ENCODE measurements at regions not wholly inside any gene's neighbourhood (a gene's known extent, or its start where the extent isn't known, plus 50 kb on each side); places are given as distances from the start of the nearest gene placed in this dataset.

GRCh38 chr2:223311889-223312680 is 260.1 kb downstream of the KCNE4 start:
- TF ChIP-seq EP300 (IDR thresholded peaks at IDR 0.05), result no peak
- no peak for TF ChIP-seq CTCF (IDR thresholded peaks at IDR 0.05)
- no peak for TF ChIP-seq POLR2A (IDR thresholded peaks at IDR 0.05)
- TF ChIP-seq POLR2AphosphoS5 (IDR thresholded peaks at IDR 0.05), result no peak
- no peak for ATAC-seq
- H3K4me1 ChIP-seq, result peaks cover 0 to 14% (median 0%) of the 10 kb centered on the region in 3 donors
- H3K27me3 ChIP-seq, result no peaks in the 10 kb centered on the region
- no peaks in the 10 kb centered on the region for H3K9me3 ChIP-seq
- H3K4me3 ChIP-seq, result no peak overlapping the region
- 67 to 73% methylated on average over 10 to 11 of the region's 11 CpGs for WGBS, 2 donors (ENCODE audit: low coverage in 1 of 2)
- H3K27ac ChIP-seq, result no peak overlapping the region
- H3K36me3 ChIP-seq, result no peaks in the 10 kb centered on the region

- Histone ChIP-seq H3K4me1 (peaks cover 0 to 14% (median 0%) of the 10 kb centered on the region in 3 donors), H3K9me3 (no peaks in the 10 kb centered on the region), H3K27ac (no peak overlapping the region), H3K27me3 (no peaks in the 10 kb centered on the region), H3K4me3 (no peak overlapping the region), H3K36me3 (no peaks in the 10 kb centered on the region)
- 51 to 92% methylated on average over 1 to 2 of the region's 2 CpGs for WGBS, 2 donors (ENCODE audit: low coverage in 1 of 2)
- no peak for TF ChIP-seq POLR2A (IDR thresholded peaks at IDR 0.05)
- ATAC-seq, result no peak
These were observed 261.1 kb downstream of the KCNE4 start for GRCh38 chr2:223313101-223313500.

- WGBS, 2 donors (ENCODE audit: low coverage in 1 of 2), result 74 to 86% methylated on average over 2 of the region's 2 CpGs
- Histone ChIP-seq H3K4me1 (peaks cover 0 to 14% (median 0%) of the 10 kb centered on the region in 3 donors), H3K4me3 (no peak overlapping the region)
These were observed 262.8 kb downstream of the KCNE4 start for GRCh38 chr2:223314811-223315210.

GRCh38 chr2:223315813-223316212 is 263.8 kb downstream of the KCNE4 start:
- no peak for ATAC-seq
- Histone ChIP-seq H3K36me3 (no peaks in the 10 kb centered on the region), H3K27me3 (no peaks in the 10 kb centered on the region), H3K4me3 (no peak overlapping the region), H3K27ac (no peak overlapping the region), H3K4me1 (peaks cover 0 to 14% (median 0%) of the 10 kb centered on the region in 3 donors), H3K9me3 (no peaks in the 10 kb centered on the region)
- TF ChIP-seq CTCF (IDR thresholded peaks at IDR 0.05) (no peak), POLR2AphosphoS5 (IDR thresholded peaks at IDR 0.05) (no peak), POLR2A (IDR thresholded peaks at IDR 0.05) (no peak), EP300 (IDR thresholded peaks at IDR 0.05) (no peak)
- 31 to 59% methylated on average over 3 of the region's 3 CpGs for WGBS, 2 donors (ENCODE audit: low coverage in 1 of 2)

More at GRCh38 chr2:223314811-223315210, 262.8 kb downstream of the KCNE4 start:
- H3K27me3 ChIP-seq, result no peaks in the 10 kb centered on the region
- no peak overlapping the region for H3K27ac ChIP-seq
- ATAC-seq, result no peak
- H3K36me3 ChIP-seq, result no peaks in the 10 kb centered on the region
- TF ChIP-seq CTCF (IDR thresholded peaks at IDR 0.05), result no peak
- no peak for TF ChIP-seq POLR2AphosphoS5 (IDR thresholded peaks at IDR 0.05)
- no peak for TF ChIP-seq POLR2A (IDR thresholded peaks at IDR 0.05)
- no peak for TF ChIP-seq EP300 (IDR thresholded peaks at IDR 0.05)
- H3K9me3 ChIP-seq, result no peaks in the 10 kb centered on the region

GRCh38 chr2:223316342-223316741 is 264.4 kb downstream of the KCNE4 start:
- TF ChIP-seq EP300 (IDR thresholded peaks at IDR 0.05) (no peak), POLR2A (IDR thresholded peaks at IDR 0.05) (no peak), POLR2AphosphoS5 (IDR thresholded peaks at IDR 0.05) (no peak), CTCF (IDR thresholded peaks at IDR 0.05) (no peak)
- Histone ChIP-seq H3K27me3 (no peaks in the 10 kb centered on the region), H3K27ac (no peak overlapping the region), H3K4me3 (no peak overlapping the region), H3K4me1 (peaks cover 0 to 14% (median 0%) of the 10 kb centered on the region in 3 donors), H3K9me3 (no peaks in the 10 kb centered on the region), H3K36me3 (no peaks in the 10 kb centered on the region)
- ATAC-seq, result no peak
- 14 to 18% methylated on average over 4 of the region's 4 CpGs for WGBS, 2 donors (ENCODE audit: low coverage in 1 of 2)
